Parathyroid adenoma (tissue), 2 donors: ENCODE measurements at regions not wholly inside any gene's neighbourhood (a gene's known extent, or its start where the extent isn't known, plus 50 kb on each side); places are given as distances from the start of the nearest gene placed in this dataset.

Experiments
- H2AFZ ChIP-seq: fragments of 300-600 bp; sonication (generic); one replicate; pipeline ENCODE4 v1.7.0; 2017; ENCODE audit warnings: antibody characterized with exemption, mild to moderate bottlenecking
- H3K27ac ChIP-seq: fragments of 300-600 bp; sonication (generic); one replicate; pipeline ENCODE4 v1.7.0; 2017
- H3K27me3 ChIP-seq: fragments of 300-600 bp; sonication (generic); one replicate; pipeline ENCODE4 v1.7.0; 2017; ENCODE audit warnings: low read length; ENCODE audit not compliant: control insufficient read depth, insufficient read depth
- H3K36me3 ChIP-seq: fragments of 300-600 bp; sonication (generic); one replicate; pipeline ENCODE4 v1.7.0; 2017; ENCODE audit warnings: low read length; ENCODE audit not compliant: control insufficient read depth, insufficient read depth
- H3K4me1 ChIP-seq: fragments of 300-600 bp; sonication (generic); one replicate; pipeline ENCODE4 v1.7.0; 2017; ENCODE audit warnings: control low read depth
- H3K4me2 ChIP-seq: fragments of 300-600 bp; sonication (generic); one replicate; pipeline ENCODE4 v1.7.0; 2017; ENCODE audit warnings: low read length
- H3K4me3 ChIP-seq: fragments of 300-600 bp; sonication (generic); one replicate; pipeline ENCODE4 v1.7.0; 2017; ENCODE audit warnings: low read depth, low read length
- H3K79me2 ChIP-seq: fragments of 300-600 bp; sonication (generic); one replicate; pipeline ENCODE4 v1.7.0; 2017; ENCODE audit warnings: control low read depth
- H3K9ac ChIP-seq: fragments of 300-600 bp; sonication (generic); one replicate; pipeline ENCODE4 v1.7.0; 2017; ENCODE audit warnings: mild to moderate bottlenecking
- H3K9me3 ChIP-seq: fragments of 300-600 bp; sonication (generic); one replicate; pipeline ENCODE4 v1.7.0; 2017; ENCODE audit warnings: low read length; ENCODE audit not compliant: control insufficient read depth
- CTCF ChIP-seq: fragments of 300-600 bp; sonication (generic); IDR thresholded peaks from one replicate; pipeline ENCODE4 v1.7.0; 2017; ENCODE audit warnings: antibody characterized with exemption, mild to moderate bottlenecking
- donor health status: primary hyperparathyroidism.

GRCh38 chr6:102405860-102406259 lies 1012.4 kb downstream of the GRIK2 start:
- no peaks in the 10 kb centered on the region for H3K36me3 ChIP-seq
- H3K9ac ChIP-seq, result no peak overlapping the region
- no peaks in the 10 kb centered on the region for H3K27me3 ChIP-seq
- no peaks in the 10 kb centered on the region for H3K4me1 ChIP-seq
- no peak overlapping the region for H3K4me2 ChIP-seq
- H3K79me2 ChIP-seq, result no peaks in the 10 kb centered on the region
- H2AFZ ChIP-seq, result no peak overlapping the region
- no peak for TF ChIP-seq CTCF
- no peak overlapping the region for H3K4me3 ChIP-seq
- peaks cover 3% of the 10 kb centered on the region for H3K9me3 ChIP-seq
- H3K27ac ChIP-seq, result no peak overlapping the region

GRCh38 chr6:102402635-102403329 lies 1009.3 kb downstream of the GRIK2 start:
- Histone ChIP-seq H3K4me2 (no peak overlapping the region), H3K9me3 (peaks cover 3% of the 10 kb centered on the region), H3K4me3 (no peak overlapping the region), H3K9ac (no peak overlapping the region), H3K27ac (no peak overlapping the region), H3K27me3 (no peaks in the 10 kb centered on the region), H2AFZ (no peak overlapping the region), H3K4me1 (no peaks in the 10 kb centered on the region), H3K79me2 (no peaks in the 10 kb centered on the region), H3K36me3 (no peaks in the 10 kb centered on the region)
- TF ChIP-seq CTCF, result no peak

- Histone ChIP-seq H2AFZ (no peak overlapping the region), H3K9me3 (no peaks in the 10 kb centered on the region), H3K79me2 (no peaks in the 10 kb centered on the region), H3K4me1 (no peaks in the 10 kb centered on the region), H3K4me3 (no peak overlapping the region), H3K27me3 (no peaks in the 10 kb centered on the region), H3K36me3 (no peaks in the 10 kb centered on the region), H3K27ac (no peak overlapping the region), H3K4me2 (no peak overlapping the region), H3K9ac (no peak overlapping the region)
- no peak for TF ChIP-seq CTCF
Observed at GRCh38 chr6:102398788-102399390, 1005.4 kb downstream of the GRIK2 start.

GRCh38 chr6:102390541-102390940 lies 997.0 kb downstream of the GRIK2 start:
- Histone ChIP-seq H3K36me3 (no peaks in the 10 kb centered on the region), H3K27ac (no peak overlapping the region), H3K27me3 (no peaks in the 10 kb centered on the region)

More at GRCh38 chr6:102390541-102390940, 997.0 kb downstream of the GRIK2 start:
- Histone ChIP-seq H2AFZ (no peak overlapping the region), H3K9me3 (no peaks in the 10 kb centered on the region), H3K9ac (no peak overlapping the region), H3K79me2 (no peaks in the 10 kb centered on the region), H3K4me2 (no peak overlapping the region), H3K4me3 (no peak overlapping the region), H3K4me1 (no peaks in the 10 kb centered on the region)
- no peak for TF ChIP-seq CTCF
